WERI-Rb-1 (cell line): ENCODE measurements at regions not wholly inside any gene's neighbourhood (a gene's known extent, or its start where the extent isn't known, plus 50 kb on each side); places are given as distances from the start of the nearest gene placed in this dataset.

Source experiments
- DNase-seq: peaks from one replicate; pipeline ENCODE4 v3.0.0-alpha.2; 2020
- H3K27ac ChIP-seq: fragments of 250-450 bp; sonication (Bioruptor Pico); 2 replicates; pipeline ENCODE4 v1.5.1; 2020; ENCODE audit warnings: mild to moderate bottlenecking, moderate library complexity
- H3K27me3 ChIP-seq: fragments of 250-450 bp; sonication (Bioruptor Pico); 2 replicates; pipeline ENCODE4 v1.5.1; 2021; ENCODE audit warnings: mild to moderate bottlenecking, low read depth, moderate library complexity; ENCODE audit not compliant: insufficient read depth, severe bottlenecking
- H3K36me3 ChIP-seq: fragments of 250-450 bp; sonication (Bioruptor Pico); 2 replicates; pipeline ENCODE4 v1.5.1; 2020; ENCODE audit warnings: mild to moderate bottlenecking, moderate library complexity
- H3K4me3 ChIP-seq: 2 replicates; pipeline ENCODE4 v1.5.1; 2011; ENCODE audit warnings: low read depth, mild to moderate bottlenecking, control low read depth, low read length
- H3K9me3 ChIP-seq: fragments of 250-450 bp; sonication (Bioruptor Pico); 2 replicates; pipeline ENCODE4 v1.5.1; 2021; ENCODE audit warnings: mild to moderate bottlenecking, moderate library complexity; ENCODE audit not compliant: severe bottlenecking
- CTCF ChIP-seq: IDR thresholded peaks from 2 replicates; pipeline ENCODE4 v1.5.1; 2011; ENCODE audit warnings: low read depth, mild to moderate bottlenecking, control low read depth, inconsistent platforms, low read length

- TF ChIP-seq CTCF: no peak
- Histone ChIP-seq H3K27ac (no peak overlapping the region), H3K9me3 (no peaks in the 10 kb centered on the region), H3K4me3 (no peak overlapping the region), H3K36me3 (no peaks in the 10 kb centered on the region), H3K27me3 (peaks cover 3% of the 10 kb centered on the region)
- no peak for DNase-seq
These were observed 171.1 kb upstream of the CXCL13 start for GRCh38 chr4:77434299-77435092.

- H3K9me3 ChIP-seq: no peaks in the 10 kb centered on the region
- TF ChIP-seq CTCF: no peak
These were observed 168.5 kb upstream of the CXCL13 start for GRCh38 chr4:77437079-77437478.

GRCh38 chr4:77438549-77438948, 167.1 kb upstream of the CXCL13 start:
- H3K27me3 ChIP-seq: peaks cover 3% of the 10 kb centered on the region
- no peaks in the 10 kb centered on the region for H3K9me3 ChIP-seq
- DNase-seq: no peak
- no peak overlapping the region for H3K4me3 ChIP-seq
- no peaks in the 10 kb centered on the region for H3K36me3 ChIP-seq
- TF ChIP-seq CTCF: no peak
- H3K27ac ChIP-seq: no peak overlapping the region

More at GRCh38 chr4:77437079-77437478, 168.5 kb upstream of the CXCL13 start:
- DNase-seq: no peak
- H3K4me3 ChIP-seq: no peak overlapping the region
- peaks cover 3% of the 10 kb centered on the region for H3K27me3 ChIP-seq
- no peaks in the 10 kb centered on the region for H3K36me3 ChIP-seq
- H3K27ac ChIP-seq: no peak overlapping the region

- no peaks in the 10 kb centered on the region for H3K36me3 ChIP-seq
- no peaks in the 10 kb centered on the region for H3K9me3 ChIP-seq
- no peak overlapping the region for H3K4me3 ChIP-seq
- H3K27ac ChIP-seq: no peak overlapping the region
- TF ChIP-seq CTCF: no peak
- DNase-seq: no peak
- H3K27me3 ChIP-seq: peaks cover 5% of the 10 kb centered on the region
These were observed 161.7 kb upstream of the CXCL13 start for GRCh38 chr4:77443941-77444340.

GRCh38 chr4:77445823-77446222, 159.8 kb upstream of the CXCL13 start:
- H3K27me3 ChIP-seq: peaks cover 9% of the 10 kb centered on the region
- H3K9me3 ChIP-seq: no peaks in the 10 kb centered on the region
- no peak for TF ChIP-seq CTCF
- H3K36me3 ChIP-seq: no peaks in the 10 kb centered on the region
- no peak overlapping the region for H3K4me3 ChIP-seq
- no peak overlapping the region for H3K27ac ChIP-seq
- no peak for DNase-seq

- H3K27me3 ChIP-seq: peaks cover 9% of the 10 kb centered on the region
- no peaks in the 10 kb centered on the region for H3K9me3 ChIP-seq
- H3K36me3 ChIP-seq: no peaks in the 10 kb centered on the region
- TF ChIP-seq CTCF: no peak
- no peak overlapping the region for H3K4me3 ChIP-seq
- DNase-seq: no peak
- no peak overlapping the region for H3K27ac ChIP-seq
These were observed 159.0 kb upstream of the CXCL13 start for GRCh38 chr4:77446601-77447000.
